SH-SY5Y (cell line): ENCODE measurements at regions not wholly inside any gene's neighbourhood (a gene's known extent, or its start where the extent isn't known, plus 50 kb on each side); places are given as distances from the start of the nearest gene placed in this dataset.

ENCODE experiments used
- GATA2 ChIP-seq: IDR thresholded peaks from 2 replicates; pipeline ENCODE4 v1.6.1; 2011; ENCODE audit warnings: mild to moderate bottlenecking, low read depth, low read length
- GATA3 ChIP-seq: IDR thresholded peaks from 2 replicates; pipeline ENCODE4 v1.6.1; 2011; ENCODE audit warnings: low read depth, mild to moderate bottlenecking, low read length, moderate library complexity

DNA sequence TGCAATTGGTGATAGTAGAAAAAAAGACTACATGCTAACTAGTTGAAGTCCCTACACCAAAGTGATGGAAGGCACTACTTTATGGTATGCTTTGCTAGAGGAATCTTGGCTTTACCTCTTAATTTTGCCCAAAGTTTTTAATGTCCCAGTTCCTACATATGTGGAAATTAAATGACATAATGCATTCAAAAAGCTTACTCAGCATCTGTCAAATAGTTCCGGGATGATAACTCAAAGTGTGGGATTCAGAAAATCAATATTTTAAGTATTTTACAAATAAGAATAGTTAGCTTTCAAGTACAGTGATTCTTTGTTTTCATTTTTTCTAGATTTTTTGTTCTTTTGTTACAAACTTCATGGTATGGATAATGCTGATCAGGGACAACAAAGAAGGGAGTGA, 211.6 kb downstream of the PCDH20 start:
- no peak for TF ChIP-seq GATA2
- no peak for TF ChIP-seq GATA3
